Stimulated activated memory B cell treated with anti-CD40 and anti-IgM and Interleukin-4, amounts not matched to agents 10 μg/mL and 1 μg/mL and 100 μg/mL, for 72 hours (primary cell): ENCODE measurements at regions not wholly inside any gene's neighbourhood (a gene's known extent, or its start where the extent isn't known, plus 50 kb on each side); places are given as distances from the start of the nearest gene placed in this dataset.
"Not testable (repeated sequence)": the region's sequence is repeated elsewhere in the genome, so short reads cannot be mapped to it uniquely, and the experiment has no call there.

ENCODE experiments used
- ATAC-seq: fragments of 150-1000 bp; cut with Tn5 transposase; 2 replicates; pipeline ENCODE4 v1.10.0; 2021
- H3K27ac Mint-ChIP-seq: one replicate; pipeline ENCODE4 v1.8.0; 2022; ENCODE audit warnings: mild to moderate bottlenecking, mixed read lengths
- H3K27me3 Mint-ChIP-seq: one replicate; pipeline ENCODE4 v1.8.0; 2022; ENCODE audit warnings: mixed read lengths
- H3K36me3 Mint-ChIP-seq: one replicate; pipeline ENCODE4 v1.8.0; 2022; ENCODE audit warnings: mixed read lengths
- H3K4me1 Mint-ChIP-seq: one replicate; pipeline ENCODE4 v1.8.0; 2022; ENCODE audit warnings: mixed read lengths
- H3K4me3 Mint-ChIP-seq: one replicate; pipeline ENCODE4 v1.8.0; 2022; ENCODE audit warnings: mild to moderate bottlenecking, moderate library complexity, mixed read lengths
- H3K9me3 Mint-ChIP-seq: one replicate; pipeline ENCODE4 v1.8.0; 2022; ENCODE audit warnings: mixed read lengths

- Mint-ChIP-seq H3K9me3 (no peaks in the 10 kb centered on the region), H3K36me3 (no peaks in the 10 kb centered on the region), H3K27me3 (peaks cover 1% of the 10 kb centered on the region), H3K27ac (no peak overlapping the region), H3K4me1 (no peaks in the 10 kb centered on the region), H3K4me3 (no peak overlapping the region)
- no peak for ATAC-seq
These were observed 174.0 kb upstream of the SV2C start for GRCh38 chr5:75909223-75909622.

DNA sequence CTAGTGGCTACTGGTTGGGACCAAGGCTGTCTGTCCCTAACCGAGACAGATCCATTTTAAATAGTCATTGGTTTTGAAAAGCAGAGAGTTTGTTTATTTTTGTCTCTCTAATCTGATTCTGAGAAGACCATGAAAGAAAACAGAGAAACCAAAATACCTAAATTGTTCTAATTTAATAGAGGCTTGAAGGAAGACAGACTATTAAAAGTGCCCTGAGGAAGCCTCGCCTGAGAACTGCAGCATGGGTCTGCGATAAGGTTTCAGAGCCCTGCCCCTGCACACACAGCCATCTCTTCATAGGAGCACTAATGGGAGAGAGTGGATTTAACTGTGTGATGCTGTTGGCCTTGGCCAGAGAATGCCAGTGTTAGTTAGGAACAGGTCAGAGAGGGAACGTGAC is 175.5 kb upstream of the SV2C start:
- no peaks in the 10 kb centered on the region for H3K9me3 Mint-ChIP-seq
- peaks cover 10% of the 10 kb centered on the region for H3K27me3 Mint-ChIP-seq
- no peak overlapping the region for H3K4me3 Mint-ChIP-seq
- no peaks in the 10 kb centered on the region for H3K4me1 Mint-ChIP-seq
- H3K36me3 Mint-ChIP-seq, result no peaks in the 10 kb centered on the region
- no peak for ATAC-seq
- H3K27ac Mint-ChIP-seq, result no peak overlapping the region

DNA sequence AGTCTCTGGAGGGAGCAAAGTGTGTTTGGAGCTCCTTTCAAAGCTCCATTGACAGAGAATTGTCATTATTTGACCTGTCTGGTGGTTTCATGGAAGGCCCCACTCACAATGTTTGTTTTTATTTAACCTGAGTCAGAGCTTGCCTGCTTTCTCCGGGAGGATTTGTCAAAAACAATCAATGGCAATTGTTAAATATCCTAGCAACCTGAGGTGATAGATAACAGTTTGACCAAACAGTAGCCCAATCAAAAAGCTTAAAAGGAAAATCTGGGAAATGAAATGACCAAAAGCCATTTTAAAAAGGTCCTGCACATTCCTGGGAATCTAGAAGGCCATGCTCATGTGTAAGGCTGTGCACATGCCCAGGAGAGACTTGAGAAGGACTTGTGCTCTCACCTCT is 177.2 kb upstream of the POC5 start:
- ATAC-seq, result no peak
- Mint-ChIP-seq H3K27me3 (no peaks in the 10 kb centered on the region), H3K4me3 (no peak overlapping the region), H3K4me1 (peaks cover 8% of the 10 kb centered on the region), H3K36me3 (no peaks in the 10 kb centered on the region), H3K9me3 (peaks cover 8% of the 10 kb centered on the region), H3K27ac (no peak overlapping the region)

GRCh38 chr5:75891736-75892135 is 174.5 kb upstream of the POC5 start:
- Mint-ChIP-seq H3K9me3 (peaks cover 3% of the 10 kb centered on the region), H3K36me3 (no peaks in the 10 kb centered on the region), H3K4me1 (peaks cover 8% of the 10 kb centered on the region), H3K27me3 (no peaks in the 10 kb centered on the region), H3K27ac (no peak overlapping the region), H3K4me3 (no peak overlapping the region)
- ATAC-seq, result no peak

GRCh38 chr5:75891020-75891419 is 173.8 kb upstream of the POC5 start:
- no peak overlapping the region for H3K4me3 Mint-ChIP-seq
- H3K9me3 Mint-ChIP-seq, result peaks cover 3% of the 10 kb centered on the region
- H3K36me3 Mint-ChIP-seq, result no peaks in the 10 kb centered on the region
- no peak for ATAC-seq
- peaks cover 13% of the 10 kb centered on the region for H3K4me1 Mint-ChIP-seq
- H3K27me3 Mint-ChIP-seq, result no peaks in the 10 kb centered on the region
- no peak overlapping the region for H3K27ac Mint-ChIP-seq

GRCh38 chr5:75890546-75890945 is 173.3 kb upstream of the POC5 start:
- no peaks in the 10 kb centered on the region for H3K36me3 Mint-ChIP-seq
- no peaks in the 10 kb centered on the region for H3K27me3 Mint-ChIP-seq
- peaks cover 3% of the 10 kb centered on the region for H3K9me3 Mint-ChIP-seq
- H3K27ac Mint-ChIP-seq, result no peak overlapping the region
- no peak overlapping the region for H3K4me3 Mint-ChIP-seq
- peaks cover 13% of the 10 kb centered on the region for H3K4me1 Mint-ChIP-seq
- ATAC-seq, result no peak

DNA sequence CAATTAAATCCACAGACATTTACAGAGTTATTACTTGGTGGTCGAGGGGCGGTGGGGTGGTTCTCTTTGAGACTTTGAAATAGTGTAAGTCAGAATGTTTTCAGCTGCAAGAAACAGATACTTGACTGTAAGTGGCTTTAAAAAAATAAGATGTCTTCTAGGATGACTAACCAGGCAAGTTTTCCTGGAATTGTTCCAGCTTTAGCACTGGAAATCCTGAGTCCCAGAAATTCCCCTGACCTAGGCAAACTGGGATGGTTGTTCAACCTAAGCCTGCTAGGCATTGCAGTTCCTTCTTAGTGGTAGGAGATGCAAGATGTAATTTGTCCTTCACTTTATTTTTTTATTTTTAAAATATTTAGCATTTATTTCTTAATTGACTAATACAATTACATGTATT is 169.5 kb upstream of the POC5 start:
- Mint-ChIP-seq H3K36me3 (no peaks in the 10 kb centered on the region), H3K4me1 (peaks cover 5% of the 10 kb centered on the region), H3K27ac (no peak overlapping the region), H3K27me3 (no peaks in the 10 kb centered on the region), H3K4me3 (no peak overlapping the region), H3K9me3 (no peaks in the 10 kb centered on the region)
- ATAC-seq, result no peak

GRCh38 chr5:75885849-75886596 is 168.8 kb upstream of the POC5 start:
- ATAC-seq, result peak; percentile 63
- Mint-ChIP-seq H3K27ac (no peak overlapping the region), H3K36me3 (no peaks in the 10 kb centered on the region), H3K4me1 (peaks cover 5% of the 10 kb centered on the region), H3K9me3 (no peaks in the 10 kb centered on the region), H3K4me3 (no peak overlapping the region), H3K27me3 (no peaks in the 10 kb centered on the region)

- H3K27ac Mint-ChIP-seq, result no peak overlapping the region
- peaks cover 5% of the 10 kb centered on the region for H3K4me1 Mint-ChIP-seq
- no peaks in the 10 kb centered on the region for H3K36me3 Mint-ChIP-seq
- no peak overlapping the region for H3K4me3 Mint-ChIP-seq
- no peak for ATAC-seq
- H3K9me3 Mint-ChIP-seq, result peaks cover 5% of the 10 kb centered on the region
- no peaks in the 10 kb centered on the region for H3K27me3 Mint-ChIP-seq
These were observed 168.1 kb upstream of the POC5 start for GRCh38 chr5:75885321-75885720.

GRCh38 chr5:75869891-75870290 is 152.7 kb upstream of the POC5 start:
- Mint-ChIP-seq H3K4me3 (no peak overlapping the region), H3K9me3 (peaks cover 2% of the 10 kb centered on the region), H3K4me1 (no peaks in the 10 kb centered on the region), H3K27ac (no peak overlapping the region), H3K36me3 (no peaks in the 10 kb centered on the region), H3K27me3 (peaks cover 17% of the 10 kb centered on the region)
- no peak for ATAC-seq

DNA sequence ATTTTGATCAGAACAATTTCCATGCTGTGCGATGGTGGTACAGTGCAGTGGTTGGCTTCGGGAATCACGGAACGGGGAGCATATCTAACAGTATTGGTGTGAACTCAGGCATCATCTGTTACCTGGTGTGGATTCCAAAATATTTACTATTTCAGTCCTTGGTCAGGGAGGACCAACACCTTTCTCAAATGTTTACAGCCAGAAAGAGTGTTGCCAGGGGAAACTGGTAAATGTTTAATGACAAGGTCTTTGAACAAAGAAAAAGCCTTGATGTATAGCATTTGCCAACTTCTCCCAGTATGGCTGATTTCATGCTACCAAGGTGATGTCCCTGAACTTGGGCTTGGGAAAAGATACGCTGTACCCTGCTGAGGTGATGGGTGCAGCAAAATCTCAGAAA is 145.6 kb upstream of the POC5 start:
- no peak overlapping the region for H3K4me3 Mint-ChIP-seq

DNA sequence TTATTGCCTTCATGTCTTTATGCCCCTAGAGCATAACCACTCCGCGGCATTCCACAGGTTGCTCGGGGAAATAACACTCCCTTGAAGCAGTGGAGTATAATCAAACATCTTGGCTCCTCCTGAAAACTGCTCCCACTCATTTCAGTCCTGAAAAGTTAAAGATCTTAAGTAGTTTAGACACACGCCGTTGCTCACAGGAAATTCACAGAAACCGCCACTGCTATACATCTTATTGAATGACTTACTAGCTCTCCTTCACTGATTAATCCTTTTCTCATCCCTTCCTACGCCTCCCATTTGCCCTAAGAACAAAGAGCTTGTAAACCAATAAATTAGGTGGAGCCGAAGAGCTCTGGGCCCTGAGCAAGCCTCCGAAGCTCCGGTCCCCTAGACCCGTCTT is 142.4 kb upstream of the POC5 start:
- H3K9me3 Mint-ChIP-seq, H3K36me3 Mint-ChIP-seq, H3K4me1 Mint-ChIP-seq, H3K4me3 Mint-ChIP-seq, H3K27ac Mint-ChIP-seq, ATAC-seq: not testable (repeated sequence)
- peaks cover 32% of the 10 kb centered on the region for H3K27me3 Mint-ChIP-seq

More for the DNA sequence above, 145.6 kb upstream of the POC5 start:
- ATAC-seq, result no peak
- no peak overlapping the region for H3K27ac Mint-ChIP-seq
- H3K36me3 Mint-ChIP-seq, result peaks cover 4% of the 10 kb centered on the region
- no peaks in the 10 kb centered on the region for H3K9me3 Mint-ChIP-seq
- H3K4me1 Mint-ChIP-seq, result no peaks in the 10 kb centered on the region
- H3K27me3 Mint-ChIP-seq, result peaks cover 52% of the 10 kb centered on the region

- H3K4me3 Mint-ChIP-seq, result no peak overlapping the region
- no peaks in the 10 kb centered on the region for H3K9me3 Mint-ChIP-seq
- peaks cover 28% of the 10 kb centered on the region for H3K27me3 Mint-ChIP-seq
- no peaks in the 10 kb centered on the region for H3K4me1 Mint-ChIP-seq
- ATAC-seq, result no peak
- H3K36me3 Mint-ChIP-seq, result peaks cover 4% of the 10 kb centered on the region
- H3K27ac Mint-ChIP-seq, result no peak overlapping the region
These were observed 138.8 kb upstream of the POC5 start for GRCh38 chr5:75856056-75856455.

- peak; percentile 4 for ATAC-seq
- Mint-ChIP-seq H3K27ac (peak overlapping the region; percentile 76), H3K4me3 (no peak overlapping the region), H3K9me3 (no peaks in the 10 kb centered on the region), H3K36me3 (no peaks in the 10 kb centered on the region), H3K4me1 (peaks cover 46% of the 10 kb centered on the region), H3K27me3 (no peaks in the 10 kb centered on the region)
These were observed 130.8 kb upstream of the POC5 start for GRCh38 chr5:75848077-75848476.

DNA sequence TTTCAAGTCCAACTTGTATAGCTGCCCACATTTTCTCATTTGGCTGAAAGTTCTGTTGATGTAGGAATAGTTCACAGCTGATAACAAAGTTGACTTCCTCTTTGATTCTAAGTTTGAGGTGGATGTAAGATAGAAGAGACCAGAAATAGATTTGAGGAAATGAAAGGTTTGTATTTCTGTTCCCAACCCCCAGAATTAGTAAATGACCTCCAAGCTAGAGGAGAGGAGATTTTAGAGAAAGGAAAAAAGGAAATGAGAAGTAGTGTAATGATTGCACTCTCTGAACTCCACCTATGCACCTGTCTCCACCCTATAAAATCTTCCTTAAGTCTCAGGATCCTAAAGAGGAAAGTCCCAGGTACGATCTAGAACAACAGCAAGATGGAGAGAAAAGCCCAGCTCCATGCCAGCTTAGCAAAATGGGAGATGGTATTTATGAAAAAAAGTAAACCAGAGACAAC is 130.4 kb upstream of the POC5 start:
- Mint-ChIP-seq H3K27me3 (no peaks in the 10 kb centered on the region), H3K4me3 (peak overlapping the region; percentile 27), H3K27ac (peak overlapping the region; percentile 76), H3K4me1 (peaks cover 46% of the 10 kb centered on the region), H3K36me3 (no peaks in the 10 kb centered on the region), H3K9me3 (no peaks in the 10 kb centered on the region)
- peak; percentile 94 for ATAC-seq

GRCh38 chr5:75844301-75844700 is 127.1 kb upstream of the POC5 start:
- H3K36me3 Mint-ChIP-seq, result peaks cover 6% of the 10 kb centered on the region
- H3K27ac Mint-ChIP-seq, result no peak overlapping the region
- no peak for ATAC-seq

More at GRCh38 chr5:75844301-75844700, 127.1 kb upstream of the POC5 start:
- peaks cover 47% of the 10 kb centered on the region for H3K4me1 Mint-ChIP-seq
- H3K4me3 Mint-ChIP-seq, result no peak overlapping the region
- no peaks in the 10 kb centered on the region for H3K27me3 Mint-ChIP-seq
- H3K9me3 Mint-ChIP-seq, result peaks cover 6% of the 10 kb centered on the region
